HL-60/S4 treated with retinoic acid at 250 ng/mL for 4 days and 3 days (cell line): ENCODE measurements at regions not wholly inside any gene's neighbourhood (a gene's known extent, or its start where the extent isn't known, plus 50 kb on each side); places are given as distances from the start of the nearest gene placed in this dataset.
"Not testable (repeated sequence)": the region's sequence is repeated elsewhere in the genome, so short reads cannot be mapped to it uniquely, and the experiment has no call there.

ENCODE experiments used
- in situ Hi-C: fragments of 300-500 bp; cut with MboI; formaldehyde crosslinking; loops from 2 replicates; pipeline ENCODE4 v1.7.0; 2022; ENCODE audit warnings: low sequenced_read_pairs

DNA sequence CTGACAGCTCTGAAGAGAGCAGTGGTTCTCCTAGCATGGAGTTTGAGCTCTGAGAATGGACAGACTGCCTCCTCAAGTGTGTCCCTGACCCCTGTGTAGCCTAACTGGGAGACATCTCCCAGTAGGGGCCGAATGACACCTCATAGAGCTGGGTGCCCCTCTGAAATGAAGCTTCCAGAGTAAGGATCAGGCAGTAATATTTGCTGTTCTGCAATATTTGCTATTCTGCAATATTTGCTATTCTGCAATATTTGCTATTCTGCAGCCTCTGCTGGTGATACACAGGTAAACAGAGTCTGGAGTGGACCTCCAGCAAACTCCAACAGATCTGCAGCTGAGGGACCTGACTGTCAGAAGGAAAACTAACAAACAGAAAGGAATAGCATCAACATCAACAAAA, 105.5 kb downstream of the BUD13 start:
- in situ Hi-C loops, result not testable (repeated sequence)

DNA sequence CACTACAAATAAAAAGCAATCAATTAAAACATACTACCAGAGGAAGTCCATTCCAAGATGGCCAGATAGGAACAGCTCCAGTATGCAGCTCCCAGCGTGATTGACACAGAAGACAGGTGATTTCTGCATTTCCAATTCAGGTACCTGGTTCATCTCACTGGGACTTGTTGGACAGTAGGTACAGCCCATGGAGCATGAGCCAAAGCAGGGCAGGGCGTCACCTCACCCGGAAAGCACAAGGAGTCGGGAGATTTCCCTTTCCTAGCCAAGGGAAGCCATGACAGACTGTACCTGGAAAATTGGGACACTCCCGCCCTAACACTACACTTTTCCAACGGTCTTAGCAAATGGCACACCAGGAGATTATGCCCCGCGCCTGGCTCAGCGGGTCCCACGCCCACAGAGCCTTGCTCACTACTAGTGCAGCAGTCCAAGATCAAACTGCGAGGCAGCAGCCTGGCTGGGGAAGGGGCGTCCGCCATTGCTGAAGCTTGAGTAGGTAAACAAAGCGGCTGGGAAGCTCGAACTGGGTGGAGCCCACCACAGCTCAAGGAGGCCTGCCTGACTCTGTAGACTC, 106.0 kb downstream of the BUD13 start:
- in situ Hi-C loops, result not testable (repeated sequence)

DNA sequence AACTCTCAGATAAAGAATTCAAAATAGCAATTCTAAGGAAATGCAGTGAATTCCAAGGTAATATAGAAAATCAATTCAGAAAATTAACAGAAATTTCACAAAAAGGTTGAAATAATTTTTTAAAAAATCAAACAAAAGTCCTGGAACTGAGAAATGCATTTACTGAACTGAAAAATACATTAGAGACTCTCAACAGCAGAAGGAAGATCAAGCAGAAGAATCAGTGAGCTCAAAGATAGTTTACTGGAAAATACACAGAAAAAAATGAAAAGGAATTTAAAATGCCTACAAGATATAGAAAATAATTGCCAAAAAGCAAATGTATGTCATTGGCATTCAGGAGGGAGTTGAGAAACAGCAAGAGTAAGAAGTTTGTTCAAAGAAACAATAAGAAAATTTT, 107.3 kb downstream of the BUD13 start:
- in situ Hi-C loops, result no loop called here

DNA sequence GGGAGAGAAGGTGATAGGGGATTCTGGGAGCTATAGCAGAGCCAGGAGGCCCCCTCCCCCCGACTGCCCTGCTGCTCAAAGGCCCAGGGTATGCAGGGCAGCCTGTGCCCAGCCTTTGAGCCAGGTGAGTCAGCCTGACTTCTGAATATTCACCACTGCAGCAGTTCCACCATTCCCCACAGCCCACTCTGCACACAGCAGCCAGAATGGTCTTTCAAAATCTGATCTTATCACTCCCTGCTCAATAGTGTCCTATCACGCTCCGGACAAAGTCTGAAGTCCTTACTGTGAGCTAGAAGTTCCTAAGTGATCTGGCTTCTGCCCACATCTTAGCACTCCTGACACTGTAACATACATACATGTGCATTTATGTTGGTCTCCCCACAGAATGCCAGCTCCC, 111.7 kb downstream of the BUD13 start:
- in situ Hi-C loops, result no loop called here

DNA sequence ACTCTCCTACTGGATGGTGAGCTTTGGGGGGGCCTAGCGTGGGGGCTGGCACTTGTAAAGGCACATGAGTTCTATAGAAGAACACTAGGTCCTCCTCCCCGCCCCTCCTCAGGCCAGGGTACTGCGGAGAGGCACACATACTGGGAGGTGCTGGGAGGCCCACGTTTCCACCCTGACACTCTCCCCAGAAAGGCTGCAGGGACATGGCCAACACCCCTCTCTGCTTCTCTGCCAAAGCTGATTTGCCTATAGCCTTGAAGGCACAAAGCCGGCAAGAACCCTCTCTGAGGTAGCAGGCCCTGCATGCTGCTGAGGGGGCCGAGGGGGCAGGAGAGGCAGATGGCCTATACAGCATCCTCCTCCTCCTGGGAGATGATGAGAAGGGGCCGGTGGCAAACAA, 112.8 kb downstream of the BUD13 start:
- in situ Hi-C loops, result no loop called here

DNA sequence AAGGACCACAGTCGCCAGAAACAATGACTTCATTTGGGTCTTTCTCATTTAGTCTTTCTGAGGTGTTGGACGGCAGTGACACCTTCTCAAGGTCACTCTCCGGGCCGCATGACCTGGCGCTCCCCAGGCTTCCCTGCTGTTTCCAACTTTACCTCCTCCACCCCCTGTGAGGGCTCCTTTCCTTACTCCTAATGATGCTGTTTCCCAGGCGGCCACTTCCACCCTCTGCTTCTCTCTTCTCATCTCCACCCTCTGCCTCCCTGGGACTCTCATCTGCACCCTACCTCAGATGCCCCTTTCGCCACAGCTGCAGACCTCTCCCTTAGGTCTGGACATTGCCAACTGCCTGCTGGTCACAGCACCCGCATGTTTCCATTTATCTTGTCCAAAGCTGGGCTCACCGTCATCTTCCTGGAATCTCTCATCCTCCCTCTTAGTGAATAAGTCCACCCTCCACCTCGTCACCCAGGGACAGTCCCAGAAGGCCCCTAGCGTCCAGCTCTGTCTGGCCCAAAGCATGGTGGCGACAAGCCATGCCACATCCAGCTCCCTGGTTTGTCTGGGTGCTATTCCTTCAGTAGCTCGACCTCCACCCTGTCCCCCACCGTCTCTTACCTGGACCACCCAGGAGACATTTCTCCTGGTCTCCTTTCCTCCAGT, 113.8 kb downstream of the BUD13 start:
- in situ Hi-C loops, result no loop called here

DNA sequence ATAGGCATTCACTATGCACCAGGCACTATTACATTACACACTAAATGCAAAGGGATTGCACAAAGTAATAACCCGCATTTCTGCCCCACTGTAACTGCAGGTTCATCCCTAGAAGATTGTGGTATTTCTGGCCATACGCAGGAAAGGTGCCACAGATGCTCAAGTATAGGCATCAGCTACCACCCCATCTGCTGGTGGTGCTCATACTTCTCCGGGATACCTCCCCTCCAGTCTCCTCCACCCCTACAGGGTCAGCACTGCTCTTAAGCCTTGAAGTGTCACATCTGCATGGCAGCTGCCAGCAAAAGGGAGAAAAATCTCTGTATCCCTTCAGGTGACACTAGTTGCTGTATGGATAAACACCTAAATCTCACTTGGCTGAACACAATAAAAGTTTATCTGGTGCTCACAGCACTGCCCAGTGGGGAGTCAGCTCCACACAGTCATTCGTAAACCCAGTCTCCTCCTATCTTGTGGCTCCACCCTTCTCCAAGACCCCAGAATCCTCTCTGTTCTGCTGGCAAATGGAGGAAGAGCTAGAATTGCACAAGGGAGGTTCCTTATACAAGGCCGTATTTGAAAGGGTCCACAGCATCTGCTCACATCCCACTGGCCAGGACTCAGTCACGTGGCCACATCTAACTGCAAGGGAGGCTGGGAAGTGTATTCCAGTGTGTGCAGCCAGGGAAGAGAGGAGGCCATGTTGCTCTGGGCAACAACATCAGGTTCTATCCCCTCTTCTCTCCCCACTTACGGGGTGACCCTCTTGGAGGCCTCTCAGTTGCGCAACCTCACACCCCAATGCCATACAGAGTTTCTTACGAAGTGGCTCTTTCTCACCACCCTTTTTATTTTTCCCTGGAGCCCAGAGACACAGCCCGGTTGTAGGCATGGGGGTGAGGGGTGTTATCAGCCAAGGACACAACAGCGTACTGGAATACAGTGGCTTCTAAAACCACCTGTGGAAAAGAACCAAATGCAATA, 114.7 kb downstream of the BUD13 start:
- in situ Hi-C loops, result no loop called here

DNA sequence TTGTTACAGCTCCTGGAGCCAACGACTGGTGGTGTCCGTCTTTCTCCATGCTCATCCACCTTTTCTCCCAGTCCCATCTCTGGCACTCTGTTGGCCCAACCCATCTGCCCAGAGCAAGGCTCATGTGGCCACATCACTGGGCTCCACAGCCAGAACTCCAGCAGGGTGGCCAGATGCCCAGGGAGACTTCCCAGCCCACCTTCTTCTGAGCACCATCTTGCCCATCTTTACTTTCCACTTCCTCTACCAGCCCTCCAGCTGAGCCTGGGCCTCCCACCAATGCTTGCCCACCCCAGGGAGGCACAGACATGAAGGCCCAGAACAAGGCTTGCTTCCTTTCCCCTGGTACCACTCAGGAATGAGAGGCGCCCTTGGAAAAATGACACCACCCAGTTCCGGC, 116.8 kb downstream of the BUD13 start:
- in situ Hi-C loops, result no loop called here

DNA sequence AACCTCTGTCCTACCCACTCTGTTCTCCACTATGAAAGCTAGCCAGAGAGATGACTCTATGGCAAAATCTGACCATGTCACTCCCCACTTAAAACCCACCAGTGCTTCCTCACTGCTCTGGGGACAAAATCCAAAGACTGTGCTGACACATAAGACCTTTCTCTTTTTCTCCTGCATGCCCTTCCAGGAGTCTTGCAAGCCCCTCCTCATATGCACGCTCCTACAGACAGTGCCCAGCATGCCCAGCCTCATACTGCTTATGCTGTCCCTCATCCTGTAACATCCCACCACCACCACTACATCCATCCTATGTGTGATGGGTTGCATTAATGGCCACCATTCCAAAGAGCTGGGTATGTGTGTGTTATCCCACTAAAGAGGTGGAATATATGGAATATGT, 118.3 kb downstream of the BUD13 start:
- in situ Hi-C loops, result no loop called here

DNA sequence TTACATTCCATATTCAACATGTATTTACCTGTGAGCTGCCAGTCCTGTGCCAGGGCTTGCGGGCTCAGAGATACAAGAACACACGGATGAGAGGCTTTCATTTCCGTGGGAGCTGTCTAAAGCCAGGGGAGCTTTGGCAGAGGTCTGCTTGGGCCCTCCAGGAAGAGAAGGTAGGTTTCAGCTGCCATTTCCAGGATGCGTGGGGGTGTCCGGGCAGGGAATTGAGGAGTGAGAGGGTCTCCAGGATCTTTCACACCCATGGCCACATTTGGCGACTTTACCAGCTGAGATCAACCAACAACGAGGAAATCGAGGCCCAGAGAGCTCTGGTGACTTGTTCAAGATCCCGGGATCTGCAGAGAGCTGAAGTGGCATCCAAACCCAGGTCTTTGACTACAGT, 119.6 kb downstream of the BUD13 start:
- in situ Hi-C loops, result no loop called here

DNA sequence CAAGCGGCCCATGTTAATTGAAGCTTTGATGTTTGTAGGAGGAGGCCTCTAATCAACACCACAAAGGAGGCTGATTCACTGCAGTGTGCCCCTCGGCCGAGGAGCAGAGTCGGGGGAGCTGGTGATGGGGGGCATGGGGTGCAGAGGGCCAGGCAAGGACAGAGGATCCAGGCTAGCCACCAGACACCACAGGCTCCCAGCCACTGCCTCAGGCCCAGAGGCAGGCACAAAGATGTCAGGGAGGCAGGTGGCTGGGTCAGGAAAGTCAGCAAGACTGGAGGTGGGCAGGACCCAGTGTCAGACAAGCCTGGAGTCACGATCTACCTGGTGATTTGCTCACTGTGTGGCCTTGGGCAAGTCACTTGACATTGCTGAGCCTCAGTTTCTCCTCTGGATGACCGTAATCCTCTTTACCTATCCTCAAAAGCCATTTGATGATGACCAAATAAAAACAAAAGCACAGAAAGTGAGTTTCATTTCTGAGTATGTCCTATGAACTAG, 121.0 kb downstream of the BUD13 start:
- in situ Hi-C loops, result no loop called here

DNA sequence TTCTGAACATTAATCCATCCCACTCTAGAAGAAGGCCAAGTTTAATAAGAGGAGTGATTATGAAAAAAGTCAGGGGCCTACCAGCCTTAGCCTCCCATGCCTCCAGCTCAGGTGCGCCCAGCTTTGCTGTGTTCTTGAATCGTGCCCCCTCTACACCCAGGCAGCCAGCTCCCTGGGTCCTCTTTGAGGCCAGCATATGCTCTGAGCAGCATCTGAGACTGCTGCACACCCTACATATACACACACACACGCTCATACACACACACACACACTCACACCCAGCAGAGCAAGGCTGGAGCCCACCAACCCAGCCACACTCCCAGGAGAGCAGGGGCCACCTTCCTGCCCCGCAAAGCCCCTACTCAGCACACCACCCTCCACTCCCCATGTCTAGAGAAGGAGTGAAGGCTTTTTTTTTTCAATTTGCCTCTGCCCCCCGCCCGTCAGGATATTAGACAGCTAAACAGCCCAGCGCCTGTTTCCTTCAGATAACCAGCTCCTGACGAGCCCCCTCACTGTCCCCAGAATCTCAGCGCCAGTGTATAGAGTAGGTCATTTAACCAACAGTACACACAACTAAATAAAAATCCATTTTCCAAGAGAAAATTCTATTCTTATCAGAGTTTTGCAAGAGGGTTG, 121.6 kb downstream of the BUD13 start:
- in situ Hi-C loops, result no loop called here

DNA sequence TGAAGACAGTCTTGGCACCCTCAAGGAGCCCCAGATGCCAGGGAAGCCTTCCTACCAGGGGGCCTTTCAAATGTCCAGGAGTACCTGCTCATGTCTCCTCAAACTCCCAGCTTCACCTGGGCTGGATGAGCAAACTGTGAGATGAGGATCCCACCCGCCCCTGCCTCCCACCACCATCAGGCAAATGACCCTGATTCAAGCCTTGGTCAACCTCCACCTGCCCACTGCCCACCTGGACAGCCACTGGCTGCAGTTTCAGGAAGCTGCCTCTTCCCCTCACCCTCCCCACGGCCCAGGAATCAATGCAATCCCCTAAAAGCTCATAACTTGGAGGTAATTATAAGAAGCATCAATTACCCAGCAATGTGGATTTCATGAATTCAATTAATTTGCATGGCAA, 122.7 kb downstream of the BUD13 start:
- in situ Hi-C loops, result no loop called here

DNA sequence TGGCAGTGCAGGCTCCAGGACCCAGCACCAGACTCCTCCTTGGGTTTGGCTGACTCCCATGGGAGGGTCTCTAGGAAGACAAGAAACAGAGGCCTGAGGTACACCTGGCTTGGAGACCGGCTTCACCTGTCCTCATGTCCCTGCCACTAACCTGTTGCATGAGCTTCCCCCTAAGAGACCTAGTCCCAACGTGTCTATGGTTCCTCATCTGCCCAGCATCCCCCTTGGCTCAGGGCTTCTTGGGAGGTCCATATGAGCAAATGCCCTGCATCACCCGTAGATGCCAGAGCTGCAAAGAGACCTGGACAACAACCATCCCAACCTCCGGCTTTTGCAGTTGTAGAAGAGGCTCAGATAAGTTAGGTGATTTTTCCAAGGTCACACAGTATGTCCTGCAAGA, 123.5 kb downstream of the BUD13 start:
- in situ Hi-C loops, result no loop called here

DNA sequence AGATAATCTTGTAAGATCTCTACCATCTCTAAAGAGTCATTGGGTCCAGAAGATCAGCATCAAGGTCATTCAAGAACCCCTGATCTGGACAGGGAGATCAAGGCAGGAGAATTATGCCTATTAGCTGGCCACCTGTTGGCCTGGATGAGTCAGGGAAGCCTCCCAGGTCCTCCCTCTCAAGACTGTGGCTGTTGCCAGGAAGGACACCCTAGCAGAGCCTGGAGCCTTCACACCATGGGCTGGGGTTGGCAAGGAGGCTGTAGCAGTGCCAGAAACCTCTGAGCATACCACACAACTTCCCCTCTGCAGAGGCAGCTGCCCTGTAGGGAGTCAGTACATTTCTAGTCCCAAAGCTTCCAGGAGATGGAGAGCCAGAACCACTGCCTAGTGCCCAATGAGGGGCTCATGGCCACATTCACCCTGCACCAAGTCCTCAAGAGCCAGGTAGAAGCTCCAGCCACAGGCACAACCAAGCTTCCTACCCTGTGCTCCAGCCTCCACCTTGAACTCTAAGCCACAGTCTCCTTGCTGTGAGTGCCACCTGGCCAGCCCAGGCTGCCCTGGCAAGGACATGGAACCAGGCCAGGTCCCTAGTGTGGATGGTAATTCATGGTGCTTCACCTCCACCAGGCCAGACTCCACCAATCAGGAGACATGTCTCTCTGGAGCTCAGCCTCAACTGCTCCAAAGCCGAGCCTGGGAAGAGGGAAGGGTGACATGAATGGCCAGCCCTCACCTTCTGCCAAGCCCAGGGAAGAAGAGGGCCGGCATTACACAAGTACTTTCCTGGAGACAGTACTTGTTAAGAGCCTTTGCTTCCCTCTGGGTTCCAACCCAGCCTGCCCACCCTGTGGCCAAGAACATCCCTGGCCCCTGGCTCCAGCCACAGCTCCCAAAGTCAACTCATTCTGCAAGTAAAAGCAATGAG, 124.3 kb downstream of the BUD13 start:
- in situ Hi-C loops, result no loop called here

DNA sequence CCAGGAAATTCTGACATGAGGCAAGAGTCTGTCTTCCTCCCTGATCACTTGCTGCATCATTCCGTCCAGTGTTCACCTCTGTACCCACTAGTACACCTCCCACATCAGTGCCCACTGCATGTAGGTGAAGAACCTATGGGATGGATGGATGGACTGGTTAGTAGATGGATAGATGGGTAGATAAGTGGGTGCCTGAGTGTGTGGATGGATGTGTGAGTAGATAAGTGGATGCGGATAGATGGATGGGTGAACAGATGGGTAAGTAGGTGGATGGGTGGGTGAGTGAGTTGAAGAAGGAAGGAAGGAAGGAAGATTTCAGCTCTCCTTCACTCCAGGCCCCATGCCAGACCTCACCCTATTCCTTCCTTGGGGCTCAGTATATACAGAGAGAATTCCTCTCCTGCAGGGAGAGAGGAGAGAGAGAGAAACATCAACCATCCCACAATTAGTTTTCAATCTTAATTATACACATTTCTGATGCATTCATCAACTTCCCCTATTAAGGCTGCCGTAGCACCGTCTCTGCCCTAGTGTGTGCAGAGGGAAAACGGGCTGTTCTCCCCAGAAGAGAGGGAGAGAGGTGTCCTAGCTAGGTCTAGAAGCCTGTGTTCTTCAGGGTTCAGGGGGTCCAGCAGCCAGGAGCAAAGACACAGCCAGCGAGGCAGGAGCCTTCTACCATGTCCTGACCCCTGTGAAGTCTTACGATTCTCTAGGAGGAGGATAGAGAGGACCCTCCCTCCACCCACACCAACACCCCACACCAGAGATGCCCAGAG, 125.3 kb downstream of the BUD13 start:
- in situ Hi-C loops, result no loop called here

DNA sequence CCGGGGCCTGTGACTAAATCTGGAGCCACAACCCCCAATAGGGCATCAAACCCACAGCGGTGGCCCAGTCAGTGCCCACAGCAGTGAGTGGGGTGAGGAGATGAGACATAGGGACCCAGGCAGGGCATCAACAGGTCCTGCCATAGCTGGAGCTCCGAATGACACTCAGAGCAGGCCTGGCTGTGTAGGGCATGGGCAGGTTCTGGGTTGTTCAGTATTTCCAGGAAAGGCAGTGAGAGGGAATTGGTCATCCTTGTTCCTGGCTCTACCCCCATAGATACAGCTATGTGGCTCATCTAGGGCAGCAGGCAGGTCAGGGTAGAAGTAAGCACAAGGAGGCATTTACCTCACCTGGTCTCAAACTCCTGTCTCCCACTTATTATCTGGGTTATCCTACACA, 126.6 kb downstream of the BUD13 start:
- in situ Hi-C loops, result no loop called here

DNA sequence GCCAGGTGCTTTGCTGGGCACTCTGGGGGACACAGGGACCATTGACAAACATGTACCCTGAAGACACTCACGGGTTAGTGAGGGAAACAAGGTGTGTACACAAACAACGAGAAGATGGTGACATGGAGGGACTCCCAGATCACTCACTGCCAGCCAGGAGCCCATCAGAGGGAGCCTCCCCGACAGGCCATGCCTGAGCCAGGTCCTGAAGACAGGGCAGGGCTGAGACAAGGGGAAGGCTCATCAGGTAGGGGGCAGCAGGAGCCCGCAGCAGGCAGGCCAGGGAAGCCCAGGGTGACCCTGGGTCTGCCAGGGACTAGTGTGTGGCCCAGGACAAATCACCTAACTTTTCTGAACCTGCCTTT, 127.9 kb downstream of the BUD13 start:
- in situ Hi-C loops, result no loop called here

DNA sequence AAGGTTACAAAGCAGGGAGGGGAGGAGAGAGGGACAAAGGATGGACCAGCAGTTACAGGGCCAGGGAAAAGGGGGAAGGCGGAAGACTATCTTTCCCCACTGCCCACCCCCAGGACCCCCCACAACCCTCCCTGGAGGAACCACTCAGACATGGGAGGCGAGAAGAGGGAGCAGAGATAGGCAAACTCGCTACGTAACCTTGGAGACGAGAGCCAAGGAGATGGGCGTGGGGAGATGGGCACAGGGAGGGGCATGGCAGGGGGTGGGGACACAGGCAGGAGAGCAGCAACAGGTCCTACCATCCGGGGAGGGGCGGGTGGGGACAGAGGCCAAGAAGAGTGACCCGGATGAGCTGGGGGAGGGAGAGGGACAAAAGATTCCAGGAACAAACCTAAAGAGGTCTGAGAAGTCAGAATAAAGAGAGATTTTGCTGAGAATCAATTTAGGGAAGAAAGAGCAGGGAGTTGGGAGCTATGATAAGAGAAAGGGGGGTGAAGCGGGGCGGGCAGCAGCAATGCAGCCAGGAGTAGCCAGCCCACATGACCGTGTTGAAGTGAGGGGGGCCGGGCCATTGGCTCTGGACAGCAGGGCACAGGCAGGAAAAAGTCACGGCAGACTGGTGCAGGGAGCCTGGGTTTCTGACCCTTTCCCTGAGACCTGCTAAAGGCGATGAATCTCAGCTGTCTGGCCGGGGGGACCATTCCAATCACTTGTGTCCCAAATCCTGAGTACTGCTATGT, 128.4 kb downstream of the BUD13 start:
- in situ Hi-C loops, result no loop called here
